ENCODE measurements at regions not wholly inside any gene's neighbourhood (a gene's known extent, or its start where the extent isn't known, plus 50 kb on each side); places are given as distances from the start of the nearest gene placed in this dataset.

DNA sequence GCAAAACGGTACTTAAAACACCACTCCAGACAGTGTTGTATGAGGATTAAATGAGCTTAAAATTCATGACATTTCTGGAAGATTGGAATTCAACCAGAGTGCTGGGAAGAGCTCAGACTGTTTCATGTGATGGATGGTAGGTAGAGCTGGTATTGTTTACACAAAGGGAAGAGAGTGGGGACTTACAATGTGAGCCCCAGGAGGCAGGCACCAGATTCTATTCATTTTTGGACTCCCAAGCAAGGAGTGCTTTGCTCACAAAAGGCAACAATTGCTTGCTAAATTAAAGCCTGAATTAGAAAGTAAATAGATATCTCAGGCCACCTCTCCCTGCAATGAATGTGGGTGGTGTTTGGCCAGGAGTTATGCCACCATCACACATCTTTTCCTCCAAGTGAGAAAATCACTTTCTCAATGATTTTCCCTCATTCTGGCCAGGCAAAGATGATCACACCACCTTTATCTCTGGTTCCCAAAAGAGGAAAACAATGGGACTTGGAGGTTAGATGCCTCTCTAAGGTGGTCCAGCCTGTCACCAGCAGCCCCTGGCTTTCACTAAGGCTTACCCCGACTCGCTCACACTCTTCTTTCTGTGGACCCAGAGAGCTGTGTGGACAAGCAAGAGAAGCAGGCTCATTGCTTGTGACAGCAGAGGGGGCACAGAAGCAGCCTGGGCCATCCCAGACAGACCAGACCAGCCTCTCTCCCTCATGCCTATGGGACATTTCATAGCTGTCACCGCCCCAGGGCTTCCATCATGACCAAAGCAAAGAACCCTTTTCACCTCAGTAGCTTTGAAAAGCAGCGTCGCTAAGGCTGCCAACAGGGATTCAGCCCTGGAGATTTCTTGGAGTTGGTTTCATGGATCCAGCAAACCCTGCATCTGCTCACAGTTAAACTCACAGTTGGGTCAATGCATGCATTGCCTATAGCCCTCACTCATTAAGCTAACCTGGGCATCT is 63.5 kb upstream of the DRD2 start:
- intact Hi-C loops (cut with micrococcal nuclease) = no loop called here
- no peaks in the 10 kb centered on the region for H3K4me1 Mint-ChIP-seq
- no peak overlapping the region for H3K27ac Mint-ChIP-seq
- H3K36me3 Mint-ChIP-seq (ENCODE audit: low read depth) = no peaks in the 10 kb centered on the region
- peaks cover 20% of the 10 kb centered on the region for H3K27me3 Mint-ChIP-seq
- H3K4me3 Mint-ChIP-seq = no peak overlapping the region
- H3K9me3 Mint-ChIP-seq = no peaks in the 10 kb centered on the region
- DNase-seq = no peak

DNA sequence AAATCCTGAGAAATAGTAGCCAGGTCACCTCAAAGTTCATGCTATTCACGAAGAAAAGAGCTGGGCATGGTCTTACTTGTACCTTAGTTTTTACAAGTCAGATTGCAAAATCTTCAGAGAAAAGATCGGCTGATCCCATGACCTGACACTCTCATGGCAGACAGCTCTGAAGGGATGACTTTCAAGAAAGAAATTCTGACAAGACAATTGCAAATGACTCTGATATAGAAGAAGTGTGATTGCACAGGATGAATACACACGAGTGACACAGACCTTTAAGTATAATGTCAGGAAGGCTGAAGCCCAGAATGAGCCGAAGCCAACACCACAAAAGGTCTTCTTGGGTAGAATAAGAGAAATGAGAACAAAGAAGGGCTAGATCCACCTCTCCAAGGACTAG is 59.4 kb upstream of the DRD2 start:
- DNase-seq = no peak
- intact Hi-C loops (cut with micrococcal nuclease) = loop anchor here (5.0 kb wide), 1 partner anchor 1317 kb away; no protein-coding TSS in a partner anchor
- Mint-ChIP-seq H3K4me3 (no peak overlapping the region), H3K36me3 (ENCODE audit: low read depth) (no peaks in the 10 kb centered on the region), H3K27ac (no peak overlapping the region), H3K9me3 (no peaks in the 10 kb centered on the region), H3K27me3 (peaks cover 18% of the 10 kb centered on the region), H3K4me1 (no peaks in the 10 kb centered on the region)

DNA sequence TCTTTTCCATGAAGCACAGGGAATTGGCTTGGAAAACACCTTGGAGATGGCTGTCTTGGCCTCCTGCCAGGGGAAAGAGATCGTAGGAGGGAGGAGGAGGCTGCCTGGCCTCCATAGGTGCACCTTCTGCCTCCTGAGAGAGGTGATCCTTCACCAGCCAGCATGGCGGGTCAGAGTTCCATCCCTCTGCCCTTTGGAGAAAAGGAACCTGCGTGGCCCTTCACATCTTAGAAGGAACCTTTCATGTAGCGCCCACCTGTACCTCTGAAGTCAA is 58.2 kb upstream of the DRD2 start:
- Mint-ChIP-seq H3K27me3 (peaks cover 19% of the 10 kb centered on the region), H3K4me1 (no peaks in the 10 kb centered on the region), H3K9me3 (no peaks in the 10 kb centered on the region), H3K27ac (no peak overlapping the region), H3K4me3 (no peak overlapping the region), H3K36me3 (ENCODE audit: low read depth) (no peaks in the 10 kb centered on the region)
- intact Hi-C loops (cut with micrococcal nuclease) = loop anchor here (5.0 kb wide), 1 partner anchor 1316 kb away; no protein-coding TSS in a partner anchor
- no peak for DNase-seq

DNA sequence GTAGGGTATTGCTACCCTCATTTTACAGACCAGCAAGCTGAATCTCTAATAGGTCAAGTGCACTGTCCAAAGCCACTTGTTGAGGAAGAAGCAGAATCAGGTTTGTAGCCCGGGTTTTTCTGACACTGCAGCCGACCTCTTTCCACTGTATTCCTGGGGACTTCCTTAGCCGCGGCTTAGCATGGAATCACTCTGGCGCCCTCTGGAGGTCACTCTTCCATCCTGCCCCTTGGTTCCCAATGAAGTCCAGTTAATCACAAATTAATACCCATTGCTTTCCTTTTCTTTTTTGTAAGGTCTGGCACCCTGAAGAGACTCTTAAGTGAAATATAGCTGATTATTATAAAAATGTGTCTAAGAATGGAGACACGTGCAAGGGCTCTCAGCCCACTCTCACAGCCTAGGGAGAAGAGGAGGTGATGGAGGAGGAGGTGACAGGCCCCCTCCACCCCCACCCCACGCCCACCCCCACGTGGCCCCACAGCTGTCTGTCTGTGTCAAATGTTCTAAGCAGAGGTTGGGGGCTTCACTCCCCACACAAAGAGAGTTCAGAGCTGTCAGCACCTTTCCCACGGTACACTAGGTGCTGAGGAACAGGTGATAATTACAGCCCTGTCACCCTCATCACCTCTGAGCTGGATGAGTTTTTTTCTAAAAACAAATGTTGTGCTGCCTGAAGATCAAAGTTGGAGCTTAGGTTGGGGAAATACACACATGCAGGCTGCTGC is 57.7 kb upstream of the DRD2 start:
- Mint-ChIP-seq H3K27me3 (peaks cover 17% of the 10 kb centered on the region), H3K4me1 (no peaks in the 10 kb centered on the region), H3K9me3 (no peaks in the 10 kb centered on the region), H3K36me3 (ENCODE audit: low read depth) (no peaks in the 10 kb centered on the region), H3K27ac (no peak overlapping the region), H3K4me3 (no peak overlapping the region)
- intact Hi-C loops (cut with micrococcal nuclease) = loop anchor here (1.0 to 5.0 kb wide), 2 partner anchors 228 to 1316 kb away; no protein-coding TSS in a partner anchor
- DNase-seq = peak; percentile 84

DNA sequence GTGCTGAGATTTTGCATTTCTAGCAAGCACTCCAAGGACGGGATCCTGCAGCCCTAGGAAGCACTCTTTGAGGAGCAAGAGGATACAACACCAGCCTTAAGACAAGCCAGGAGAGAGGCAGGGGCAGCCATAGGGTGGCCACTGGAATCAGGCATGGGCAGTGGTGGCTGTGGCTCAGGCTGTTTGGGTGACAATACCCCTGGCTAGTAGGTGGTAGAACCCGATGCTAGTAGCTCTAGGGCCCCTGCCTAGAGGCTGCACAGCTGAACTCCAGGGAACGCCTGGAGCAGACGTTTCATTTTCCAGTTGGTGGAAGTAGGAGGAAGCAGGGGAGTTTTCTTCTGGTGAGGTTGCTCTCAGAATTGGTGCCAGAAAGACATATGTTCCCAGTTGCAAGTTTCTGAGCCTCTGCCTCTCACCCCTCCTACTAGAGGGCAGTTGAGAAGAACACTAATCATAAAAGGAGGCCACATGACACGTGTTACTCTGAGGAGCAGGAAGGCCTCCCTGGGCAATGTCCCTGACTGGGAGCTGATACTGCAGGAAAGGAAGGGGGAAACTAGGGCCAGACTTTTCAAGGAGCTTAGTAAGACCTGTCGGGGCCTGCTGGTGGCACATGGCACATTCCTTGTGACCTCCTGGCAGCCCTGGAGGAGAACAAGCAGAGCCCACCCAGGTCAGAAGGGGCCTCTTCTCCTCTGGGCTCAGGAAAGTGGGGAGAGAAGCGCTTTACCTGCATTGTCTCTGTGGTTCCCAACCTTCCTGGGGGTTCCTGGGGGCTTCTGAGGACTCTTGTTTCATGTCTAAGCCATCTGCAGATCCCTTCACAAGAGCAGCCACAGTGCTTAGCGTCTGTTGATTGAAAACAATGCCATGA is 56.6 kb upstream of the DRD2 start:
- H3K27ac Mint-ChIP-seq = no peak overlapping the region
- H3K4me3 Mint-ChIP-seq = no peak overlapping the region
- DNase-seq = no peak
- no peaks in the 10 kb centered on the region for H3K36me3 Mint-ChIP-seq (ENCODE audit: low read depth)
- intact Hi-C loops (cut with micrococcal nuclease) = loop anchor here (1.0 to 5.0 kb wide), 2 partner anchors 227 to 1315 kb away; no protein-coding TSS in a partner anchor
- peaks cover 19% of the 10 kb centered on the region for H3K27me3 Mint-ChIP-seq
- H3K9me3 Mint-ChIP-seq = no peaks in the 10 kb centered on the region
- H3K4me1 Mint-ChIP-seq = no peaks in the 10 kb centered on the region

DNA sequence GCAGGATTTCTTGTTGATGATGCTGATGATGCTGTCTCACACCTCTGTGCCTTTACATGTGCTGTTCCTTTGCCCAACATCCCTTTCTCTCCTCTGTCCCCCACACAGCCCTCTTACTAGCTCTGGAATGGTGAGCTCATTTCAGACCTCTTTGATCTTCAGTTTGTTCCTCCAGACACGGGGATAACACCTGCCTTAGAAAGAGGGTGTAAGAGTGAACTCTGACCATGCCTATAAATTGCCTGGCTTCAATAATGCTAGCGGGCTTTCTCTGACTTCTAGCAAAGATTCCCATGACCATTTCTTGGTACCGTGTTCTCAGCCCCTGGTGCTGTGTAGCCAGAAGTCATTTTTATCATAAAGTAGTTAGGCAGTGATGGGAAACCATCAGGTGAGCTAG is 55.9 kb upstream of the DRD2 start:
- Mint-ChIP-seq H3K4me3 (no peak overlapping the region), H3K9me3 (no peaks in the 10 kb centered on the region), H3K36me3 (ENCODE audit: low read depth) (no peaks in the 10 kb centered on the region), H3K4me1 (no peaks in the 10 kb centered on the region), H3K27ac (no peak overlapping the region), H3K27me3 (peaks cover 19% of the 10 kb centered on the region)
- DNase-seq = no peak
- intact Hi-C loops (cut with micrococcal nuclease) = loop anchor here (5.0 kb wide), 1 partner anchor 1314 kb away; no protein-coding TSS in a partner anchor

DNA sequence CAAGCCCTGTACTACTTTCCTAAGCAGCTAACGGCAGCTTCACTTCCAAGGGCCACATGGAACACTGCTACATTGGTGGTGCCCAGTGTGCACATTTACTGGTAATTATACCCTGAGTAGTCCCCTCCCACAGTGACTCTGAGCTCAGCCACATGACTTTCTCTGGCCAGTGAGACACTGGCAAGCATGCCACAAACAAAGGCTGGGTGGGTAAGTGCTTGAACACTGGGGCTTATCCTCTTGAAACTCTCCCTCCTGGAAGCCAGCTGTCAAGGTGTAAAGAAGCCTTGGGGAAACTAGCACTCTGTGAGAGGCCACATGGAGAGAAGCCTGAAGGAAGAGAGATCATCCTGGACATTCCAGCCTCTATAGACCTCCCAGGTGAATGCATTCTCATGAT is 54.4 kb upstream of the DRD2 start:
- no peaks in the 10 kb centered on the region for H3K4me1 Mint-ChIP-seq
- no peak overlapping the region for H3K4me3 Mint-ChIP-seq
- no peaks in the 10 kb centered on the region for H3K9me3 Mint-ChIP-seq
- peaks cover 21% of the 10 kb centered on the region for H3K27me3 Mint-ChIP-seq
- no peaks in the 10 kb centered on the region for H3K36me3 Mint-ChIP-seq (ENCODE audit: low read depth)
- intact Hi-C loops (cut with micrococcal nuclease) = loop anchor here (5.0 kb wide), 1 partner anchor 1312 kb away; no protein-coding TSS in a partner anchor
- DNase-seq = no peak
- no peak overlapping the region for H3K27ac Mint-ChIP-seq

DNA sequence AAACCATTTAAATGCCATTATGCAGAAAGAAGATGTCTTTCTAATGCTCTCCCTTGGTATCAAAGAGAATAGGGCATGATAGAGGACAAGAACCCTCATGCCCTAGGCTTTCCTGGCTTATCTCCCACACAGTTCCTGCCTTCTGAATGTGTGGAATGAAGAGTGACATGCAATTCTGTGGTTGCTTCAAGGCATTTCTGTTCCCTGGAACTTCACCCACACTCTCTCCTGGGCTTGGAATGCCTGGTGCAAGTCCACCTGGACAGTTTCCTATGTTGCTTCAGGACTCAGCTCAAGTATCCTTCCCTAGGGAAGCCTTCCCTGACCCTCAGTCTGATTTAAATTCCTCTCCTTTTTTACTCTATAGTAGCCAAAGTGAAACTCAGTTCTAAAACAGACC is 53.8 kb upstream of the DRD2 start:
- peaks cover 21% of the 10 kb centered on the region for H3K27me3 Mint-ChIP-seq
- no peak for DNase-seq
- no peak overlapping the region for H3K27ac Mint-ChIP-seq
- no peaks in the 10 kb centered on the region for H3K36me3 Mint-ChIP-seq (ENCODE audit: low read depth)
- H3K4me3 Mint-ChIP-seq = no peak overlapping the region
- H3K9me3 Mint-ChIP-seq = no peaks in the 10 kb centered on the region
- no peaks in the 10 kb centered on the region for H3K4me1 Mint-ChIP-seq
- intact Hi-C loops (cut with micrococcal nuclease) = no loop called here

DNA sequence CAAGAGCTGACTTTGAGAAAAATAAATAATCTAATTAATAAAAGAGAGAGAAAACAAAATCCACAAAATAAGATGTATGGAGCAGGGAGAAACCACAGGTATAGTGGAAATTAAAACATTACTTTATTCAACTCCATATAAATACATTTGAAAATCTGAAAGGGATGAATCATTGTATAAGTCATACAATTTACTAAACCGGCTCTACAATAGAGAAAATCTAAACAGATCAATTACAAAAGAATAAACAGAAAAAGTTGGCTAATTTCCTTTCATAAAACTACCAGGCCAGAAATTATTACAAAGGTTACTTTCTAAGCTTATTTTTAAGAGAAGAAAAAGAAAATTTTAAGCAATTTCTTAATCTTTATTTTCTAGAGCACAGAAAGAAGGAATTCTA is 51.3 kb upstream of the DRD2 start:
- intact Hi-C loops (cut with micrococcal nuclease) = no loop called here
- Mint-ChIP-seq H3K27ac (no peak overlapping the region), H3K4me3 (no peak overlapping the region), H3K9me3 (no peaks in the 10 kb centered on the region), H3K36me3 (ENCODE audit: low read depth) (no peaks in the 10 kb centered on the region), H3K4me1 (no peaks in the 10 kb centered on the region), H3K27me3 (peaks cover 12% of the 10 kb centered on the region)
- no peak for DNase-seq

Measured in activated CD4-positive, alpha-beta T cell treated with anti-CD3 and anti-CD28 coated beads, Interleukin-2, amount 10 ng/mL, durations not matched to agents 24 days and 14 days (primary cell).